HCT116 (cell line): ENCODE measurements at regions not wholly inside any gene's neighbourhood (a gene's known extent, or its start where the extent isn't known, plus 50 kb on each side); places are given as distances from the start of the nearest gene placed in this dataset.

ENCODE experiments used
- ATF3 ChIP-seq: IDR thresholded peaks from 2 replicates; pipeline ENCODE4 v1.6.1; 2012
- CTCF ChIP-seq, 3 experiments: fragments of 200-600 bp in 1 of 3; sonication (generic) in 1 of 3; IDR thresholded peaks in 2 of 3; conservative IDR thresholded peaks in 1 of 3; 2 replicates each; pipeline ENCODE4 v1.5.1; 2012 to 2017; ENCODE audit warnings: low read depth in 2 of 3, low read length in 2 of 3, antibody characterized with exemption in 1 of 3, borderline replicate concordance in 1 of 3, control low read depth in 1 of 3, mild to moderate bottlenecking in 1 of 3, mixed read lengths in 1 of 3, mixed run types in 1 of 3, moderate library complexity in 1 of 3; ENCODE audit not compliant: insufficient read depth in 1 of 3
- POLR2A ChIP-seq: IDR thresholded peaks from 2 replicates; pipeline ENCODE4 v1.7.0; 2011; ENCODE audit warnings: borderline replicate concordance; ENCODE audit not compliant: insufficient read depth, insufficient read length; ENCODE audit errors: extremely low read depth
- POLR2AphosphoS5 ChIP-seq: IDR thresholded peaks from 2 replicates; pipeline ENCODE4 v1.6.1; 2011; ENCODE audit warnings: mild to moderate bottlenecking, low read depth, low read length, moderate library complexity
- RAD21 ChIP-seq: IDR thresholded peaks from 2 replicates; pipeline ENCODE4 v1.6.1; 2012; ENCODE audit warnings: low read depth, mild to moderate bottlenecking
- REST ChIP-seq: IDR thresholded peaks from 2 replicates; pipeline ENCODE4 v1.6.1; 2012; ENCODE audit warnings: low read depth
- TCF7L2 ChIP-seq: IDR thresholded peaks from 2 replicates; pipeline ENCODE4 v1.7.0; 2011; ENCODE audit warnings: borderline replicate concordance, inconsistent platforms; ENCODE audit not compliant: insufficient read depth, insufficient read length; ENCODE audit errors: extremely low read depth
- ZFX ChIP-seq: fragments of 450-650 bp; IDR thresholded peaks from 2 replicates; pipeline ENCODE4 v1.6.1; 2017

- TF ChIP-seq CTCF (IDR thresholded peaks at IDR 0.05 in 2 of 3, conservative IDR thresholded peaks at IDR 0.05 in 1 of 3; ENCODE audit: borderline replicate concordance in 1 of 3, insufficient read depth in 1 of 3, low read depth in 2 of 3, low read length in 2 of 3) (no peak), TCF7L2 (no peak), POLR2AphosphoS5 (no peak), POLR2A (no peak), ZFX (no peak), REST (no peak), ATF3 (no peak), RAD21 (no peak)
Observed at GRCh38 chr1:177872308-177872900, 97.5 kb downstream of the SEC16B start.
